Inflammatory macrophage treated with lipopolysaccharide for 1 hour (primary cell): ENCODE measurements at regions not wholly inside any gene's neighbourhood (a gene's known extent, or its start where the extent isn't known, plus 50 kb on each side); places are given as distances from the start of the nearest gene placed in this dataset.
"Not testable (repeated sequence)": the region's sequence is repeated elsewhere in the genome, so short reads cannot be mapped to it uniquely, and the experiment has no call there.

ENCODE experiments used
- DNase-seq, 2 donors: peaks; one replicate each; pipeline ENCODE4 v3.0.0-alpha.2; 2020 to 2022

DNA sequence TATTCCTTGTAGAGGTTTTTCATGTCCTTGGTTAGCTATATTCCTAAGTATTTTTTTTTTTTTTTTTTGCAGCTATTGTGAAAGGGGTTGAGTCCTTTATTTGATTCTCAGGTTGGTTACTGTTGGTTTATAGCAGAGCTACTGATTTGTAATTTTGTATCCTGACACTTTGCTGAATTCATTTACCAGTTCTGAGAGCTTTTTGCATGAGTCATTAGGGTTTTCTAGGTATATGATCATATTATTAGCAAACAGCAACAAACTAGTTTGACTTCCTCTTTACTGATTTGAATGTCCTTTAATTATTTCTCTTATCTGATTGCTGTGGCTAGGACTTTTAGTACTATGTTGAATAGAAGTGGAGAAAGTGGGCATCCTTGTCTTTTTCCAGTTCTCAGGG, 737.4 kb downstream of the ZNF385D start:
- no peak for DNase-seq

DNA sequence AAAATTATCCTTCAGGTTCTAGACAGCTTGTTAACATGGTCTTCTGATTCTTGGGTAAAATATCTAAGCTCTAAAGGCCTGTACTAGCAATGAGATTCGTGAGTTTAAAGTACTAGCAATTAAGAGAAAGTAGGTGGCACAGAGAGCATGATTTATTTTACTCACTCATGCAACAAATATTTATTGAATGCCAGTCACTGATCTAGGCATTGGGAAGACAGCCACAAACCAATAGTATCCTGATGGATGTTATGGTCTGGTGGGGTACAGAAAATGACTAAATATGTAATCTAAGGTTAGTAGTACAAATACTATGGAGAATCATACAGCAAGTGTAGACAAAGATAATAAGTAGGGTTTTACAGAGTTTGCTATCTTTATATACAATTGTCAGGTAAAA, 751.3 kb downstream of the ZNF385D start:
- no peak for DNase-seq

DNA sequence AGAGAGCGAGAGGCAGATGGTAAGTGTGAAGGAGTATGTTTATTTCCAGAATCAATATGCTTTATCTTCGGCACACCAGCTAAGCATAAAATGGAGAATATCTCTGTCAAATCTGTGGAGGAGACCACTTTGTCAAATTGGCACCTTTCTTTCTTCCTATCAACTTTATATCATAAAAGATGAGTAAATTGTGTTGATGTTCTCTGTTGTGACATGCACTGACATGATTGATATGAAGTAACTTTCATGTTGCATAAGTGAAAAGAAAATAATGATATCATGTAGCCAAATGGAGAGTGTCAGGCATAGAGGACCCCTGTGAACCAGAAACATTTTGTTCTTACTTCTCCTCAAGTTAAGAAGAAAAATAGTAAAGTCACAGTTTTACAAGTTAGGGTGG, 753.8 kb downstream of the ZNF385D start:
- no peak for DNase-seq

DNA sequence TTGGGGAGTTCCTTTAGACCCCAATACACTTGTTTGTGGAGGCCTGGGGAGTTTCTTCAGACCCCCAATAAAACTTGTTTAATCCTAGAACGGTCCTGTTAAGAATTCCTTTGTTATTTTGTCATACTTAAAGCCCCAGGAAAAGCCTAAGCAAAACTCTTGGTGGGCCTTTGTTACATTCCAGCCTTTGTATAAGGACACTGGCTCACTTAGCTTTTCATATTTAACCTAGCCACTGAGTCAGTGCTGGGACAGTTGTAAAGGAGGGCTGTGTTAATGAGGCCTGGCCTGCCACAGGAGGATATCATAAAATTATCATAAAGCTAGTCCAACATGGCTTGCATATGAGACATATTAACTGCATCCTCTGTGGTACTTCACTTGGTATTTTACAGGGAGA, 760.1 kb downstream of the ZNF385D start:
- DNase-seq: no peak

DNA sequence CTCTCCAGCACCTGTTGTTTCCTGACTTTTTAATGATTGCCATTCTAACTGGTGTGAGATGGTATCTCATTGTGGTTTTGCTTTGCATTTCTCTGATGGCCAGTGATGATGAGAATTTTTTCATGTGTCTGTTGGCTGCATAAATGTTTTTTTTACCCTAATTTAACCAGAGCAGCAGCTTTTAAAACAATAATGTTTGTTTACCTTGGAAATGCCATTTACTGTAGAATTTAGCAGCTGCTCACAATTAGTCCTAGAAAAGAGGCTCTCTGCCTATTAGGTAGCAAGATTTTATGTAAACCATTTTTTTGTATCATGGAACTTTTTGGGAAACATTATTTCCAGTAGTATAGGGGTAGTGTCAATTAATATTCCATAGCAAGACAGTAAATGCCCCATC, 761.4 kb downstream of the ZNF385D start:
- DNase-seq: not testable (repeated sequence)

DNA sequence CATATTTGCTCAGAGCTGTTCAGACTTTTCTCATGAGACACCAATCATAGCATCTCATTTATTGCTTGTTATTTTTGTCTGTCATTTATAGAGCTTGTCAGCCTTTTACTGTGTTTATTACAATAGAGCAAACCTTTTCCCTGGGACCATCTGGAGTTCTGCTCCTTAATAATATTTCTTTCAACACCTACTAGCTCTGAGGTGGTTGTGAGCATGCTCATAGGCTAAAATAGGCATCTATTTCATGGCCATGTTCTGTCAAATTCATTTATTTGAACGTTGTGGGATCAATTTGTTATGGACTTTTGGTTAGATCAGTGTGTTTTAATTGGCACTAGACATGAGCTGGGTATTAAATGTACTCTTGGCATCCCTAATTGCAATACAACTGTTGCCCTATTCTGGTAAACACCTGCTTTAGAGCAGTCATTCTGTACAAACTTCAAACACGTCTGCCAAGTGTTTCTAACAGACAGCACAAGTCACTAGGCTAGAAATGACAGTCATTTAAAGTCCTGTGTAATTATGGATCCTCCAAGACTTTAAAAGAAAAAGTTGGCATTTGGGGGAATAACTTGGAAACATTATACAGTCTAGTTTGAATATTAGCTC, 766.3 kb downstream of the ZNF385D start:
- DNase-seq: no peak

DNA sequence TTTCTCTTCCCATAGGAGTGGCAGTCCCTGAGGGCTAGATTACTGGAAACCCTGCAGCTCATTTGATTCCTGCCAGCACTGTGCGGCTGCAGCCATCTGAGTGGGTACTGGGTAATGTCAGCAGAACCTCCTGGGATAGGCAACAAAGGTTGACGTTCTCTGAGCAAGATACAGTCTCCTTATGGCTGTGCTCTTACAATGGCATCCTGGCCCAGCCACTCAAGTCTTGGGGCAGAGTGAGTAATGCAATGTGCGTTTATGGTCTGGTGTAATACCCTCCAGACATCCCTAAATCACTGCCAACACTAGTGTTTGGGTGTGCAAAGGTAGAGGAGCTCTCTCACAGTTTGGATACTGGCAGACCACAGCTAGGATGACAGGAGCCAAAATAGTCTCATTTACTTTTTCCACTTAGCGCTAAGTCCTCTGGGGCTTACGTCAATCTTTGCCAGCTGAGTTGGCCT, 775.8 kb downstream of the ZNF385D start:
- DNase-seq: no peak

DNA sequence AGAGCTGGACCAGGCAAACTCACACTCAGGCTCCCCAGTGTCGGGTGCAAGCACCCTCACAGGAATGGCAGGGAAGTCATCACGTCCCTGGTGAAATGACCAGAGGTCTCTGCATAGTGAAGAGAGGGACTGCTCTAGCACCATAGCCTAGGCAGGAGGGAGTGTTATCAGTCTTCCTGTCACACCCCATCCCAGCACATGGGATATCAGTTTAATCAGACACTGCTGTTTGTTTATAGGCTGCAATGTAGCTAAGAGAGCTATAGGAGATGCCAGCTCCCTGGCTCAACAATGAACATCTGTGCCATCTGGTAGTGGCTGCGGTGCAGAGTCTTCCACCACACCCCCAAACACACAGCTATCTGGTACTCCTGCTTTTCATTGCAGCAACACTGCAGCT, 776.6 kb downstream of the ZNF385D start:
- no peak for DNase-seq

DNA sequence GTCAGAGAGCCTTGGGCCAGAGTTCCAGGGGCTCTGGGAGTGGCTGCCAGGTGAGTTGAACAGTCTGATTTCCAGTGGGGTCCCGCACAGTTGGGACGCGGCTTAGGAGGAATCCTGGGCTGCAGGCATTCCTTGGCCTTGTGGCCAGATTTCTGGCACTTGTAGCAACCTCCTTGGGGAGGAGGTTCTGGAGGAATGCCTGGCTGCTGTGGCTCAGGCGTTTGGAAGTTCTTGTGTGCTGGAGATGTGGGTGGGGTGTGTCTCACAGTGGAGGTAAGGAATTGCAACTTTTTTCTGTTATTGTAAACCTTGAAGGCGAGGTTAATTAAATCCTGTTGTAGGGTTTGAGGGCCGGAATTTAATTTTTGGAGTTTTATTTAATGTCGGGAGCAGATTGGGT, 780.2 kb downstream of the ZNF385D start:
- DNase-seq: not testable (repeated sequence)

DNA sequence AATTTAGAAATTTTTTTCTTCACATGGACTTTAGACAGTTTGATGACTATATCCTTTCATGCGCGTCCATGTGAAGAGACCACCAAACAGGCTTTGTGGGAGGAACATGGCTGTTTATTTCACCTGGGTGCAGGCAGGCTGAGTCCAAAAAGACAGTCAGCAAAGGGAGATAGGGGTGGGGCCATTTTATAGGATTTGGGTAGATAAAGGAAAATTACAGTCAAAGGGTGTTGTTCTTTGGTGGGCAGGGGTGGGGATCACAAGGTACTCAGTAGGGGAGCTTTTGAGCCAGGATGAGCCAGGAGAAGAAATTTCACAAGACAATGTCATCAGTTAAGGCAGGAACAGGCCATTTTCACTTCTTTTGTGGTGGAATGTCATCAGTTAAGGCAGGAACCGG, 781.5 kb upstream of the SGO1 start:
- not testable (repeated sequence) for DNase-seq

DNA sequence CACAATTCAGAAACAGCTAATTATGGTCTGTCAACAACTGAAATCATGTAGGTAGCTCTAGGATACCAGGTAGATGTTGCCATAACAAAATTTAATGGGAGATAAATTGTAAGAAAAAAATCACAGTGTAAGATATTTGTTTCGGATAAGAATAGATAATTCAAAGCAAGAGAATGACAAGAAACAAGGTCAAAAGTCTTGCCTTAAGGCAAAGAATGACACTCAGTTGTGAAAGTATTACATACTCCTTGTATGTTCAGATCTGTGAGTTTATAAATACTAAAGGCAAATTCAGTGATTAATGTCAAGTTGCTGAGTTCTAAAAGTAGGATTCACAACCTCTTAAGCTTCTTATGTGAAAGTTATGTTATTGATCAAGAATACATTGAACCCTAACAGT, 772.2 kb upstream of the SGO1 start:
- DNase-seq: no peak

DNA sequence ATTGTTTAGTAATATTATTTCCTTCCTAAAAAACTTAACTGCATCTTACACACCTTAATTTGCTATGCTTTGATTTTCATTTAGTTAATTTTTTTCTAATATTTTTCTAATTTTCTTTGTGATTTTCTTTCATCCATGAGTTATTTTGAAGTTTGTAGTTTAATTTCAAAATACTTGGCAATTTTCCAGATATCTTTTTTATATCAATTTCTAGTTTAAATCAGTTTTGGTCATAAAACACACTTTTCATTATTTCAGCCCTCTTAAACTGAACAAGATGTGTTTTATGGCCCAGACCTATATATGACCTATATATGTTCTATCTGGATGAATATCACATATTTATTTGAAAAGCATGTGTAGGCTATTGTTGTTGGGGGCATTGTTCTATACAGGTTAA, 759.9 kb upstream of the SGO1 start:
- no peak for DNase-seq

DNA sequence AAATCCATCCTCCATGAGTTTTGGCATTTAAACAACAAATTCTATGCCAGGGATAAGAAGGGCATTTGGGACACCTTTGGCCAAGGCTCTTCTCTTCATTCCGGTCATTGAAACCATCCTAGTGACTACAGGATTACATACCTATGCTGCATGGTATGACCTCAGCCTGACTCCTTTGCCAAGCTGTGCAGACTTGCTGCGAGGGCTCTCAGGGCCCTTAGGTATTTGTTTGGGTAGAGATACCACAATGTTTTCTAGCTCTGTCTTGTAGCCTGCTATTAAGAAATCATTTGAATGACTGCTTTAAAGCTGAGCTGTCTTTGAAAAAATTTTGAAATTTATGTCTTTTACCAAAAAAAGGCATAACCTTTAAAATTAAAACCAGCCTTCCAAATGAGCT, 749.8 kb upstream of the SGO1 start:
- DNase-seq: no peak

DNA sequence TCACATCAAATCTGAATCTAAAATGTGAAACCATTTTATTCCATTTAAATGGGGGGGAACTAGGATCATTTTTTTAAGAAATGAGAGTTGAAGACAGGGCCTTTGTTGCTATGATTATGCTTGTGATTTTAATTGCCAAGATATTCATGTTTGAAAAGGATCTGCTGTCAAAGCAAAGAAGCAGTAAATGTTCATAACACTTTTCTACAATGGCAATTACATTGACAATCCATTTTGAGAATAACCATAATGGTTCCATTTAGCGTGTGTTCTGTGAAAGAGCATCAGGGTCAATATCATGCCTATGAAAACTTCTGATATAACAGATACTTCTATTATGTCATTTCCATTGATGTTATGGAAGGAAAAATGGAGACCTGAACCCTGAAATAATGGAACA, 745.8 kb upstream of the SGO1 start:
- no peak for DNase-seq

DNA sequence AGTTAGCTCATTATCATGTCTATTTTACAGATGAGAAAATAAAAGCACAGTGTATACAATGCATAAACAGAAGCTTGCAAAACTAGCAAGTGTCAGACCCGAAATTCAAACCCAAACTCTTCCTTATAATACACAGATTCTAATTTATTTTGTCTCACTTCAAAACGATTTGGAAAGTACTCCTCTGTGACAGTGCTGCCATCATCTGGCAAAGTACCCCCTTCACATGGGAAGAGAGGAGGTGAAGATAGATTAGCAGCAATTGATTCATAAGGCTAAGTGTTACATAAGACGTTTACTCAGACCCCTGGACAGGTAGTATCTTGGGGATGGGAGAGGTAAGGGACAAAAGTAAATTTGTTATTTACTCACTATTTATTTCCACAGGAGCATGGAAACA, 744.0 kb upstream of the SGO1 start:
- no peak for DNase-seq

DNA sequence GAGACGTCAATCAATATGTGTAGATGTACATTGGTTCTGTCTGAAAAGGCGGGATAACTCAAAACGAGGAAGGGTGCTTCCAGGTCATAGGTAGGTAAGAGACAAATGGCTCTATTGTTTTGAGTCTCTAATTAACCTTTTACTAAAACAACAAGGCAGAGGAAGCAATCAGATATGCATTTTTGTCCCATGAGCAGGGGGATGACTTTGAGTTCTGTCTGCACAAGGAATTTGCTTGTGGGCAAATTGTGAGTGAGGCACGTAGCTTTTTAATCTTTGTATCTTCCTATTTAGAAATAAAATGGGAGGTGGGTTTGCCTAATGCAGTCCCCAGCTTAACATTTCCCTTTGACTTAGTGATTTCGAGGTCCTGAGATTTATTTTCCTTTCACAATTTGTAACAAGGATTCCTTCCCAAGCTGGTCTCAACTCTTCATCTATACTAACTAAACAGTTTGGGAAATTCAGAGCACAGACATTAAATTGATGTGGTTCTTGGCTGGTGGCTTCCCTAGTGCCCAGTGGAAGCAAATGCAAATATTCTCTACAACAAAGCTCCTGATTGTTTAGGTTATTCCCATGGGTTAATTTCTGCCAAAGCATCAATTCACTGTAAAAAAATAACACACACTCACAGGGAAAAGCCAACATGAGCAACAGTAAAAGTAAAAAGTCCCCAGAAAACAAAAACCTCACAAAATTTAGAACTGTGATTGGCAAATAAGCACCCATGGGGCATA, 738.8 kb upstream of the SGO1 start:
- no peak for DNase-seq

DNA sequence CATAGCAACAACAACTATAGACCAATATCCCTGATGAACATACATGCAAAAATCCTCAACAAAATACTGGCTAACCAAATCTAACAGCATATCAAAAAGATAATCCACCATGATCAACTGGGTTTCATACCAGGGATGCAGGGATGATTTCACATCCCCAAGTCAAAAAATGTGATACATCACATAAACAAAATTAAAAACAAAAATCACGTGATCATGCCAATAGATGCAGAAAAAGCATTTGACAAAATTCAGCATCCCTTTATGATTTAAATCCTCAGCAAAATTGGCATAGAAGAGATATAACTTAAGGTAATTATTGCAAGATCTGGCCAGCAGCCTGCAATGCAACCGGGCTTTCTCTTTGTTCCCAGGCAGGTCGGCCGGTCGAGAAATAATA, 735.1 kb upstream of the SGO1 start:
- DNase-seq: not testable (repeated sequence)

DNA sequence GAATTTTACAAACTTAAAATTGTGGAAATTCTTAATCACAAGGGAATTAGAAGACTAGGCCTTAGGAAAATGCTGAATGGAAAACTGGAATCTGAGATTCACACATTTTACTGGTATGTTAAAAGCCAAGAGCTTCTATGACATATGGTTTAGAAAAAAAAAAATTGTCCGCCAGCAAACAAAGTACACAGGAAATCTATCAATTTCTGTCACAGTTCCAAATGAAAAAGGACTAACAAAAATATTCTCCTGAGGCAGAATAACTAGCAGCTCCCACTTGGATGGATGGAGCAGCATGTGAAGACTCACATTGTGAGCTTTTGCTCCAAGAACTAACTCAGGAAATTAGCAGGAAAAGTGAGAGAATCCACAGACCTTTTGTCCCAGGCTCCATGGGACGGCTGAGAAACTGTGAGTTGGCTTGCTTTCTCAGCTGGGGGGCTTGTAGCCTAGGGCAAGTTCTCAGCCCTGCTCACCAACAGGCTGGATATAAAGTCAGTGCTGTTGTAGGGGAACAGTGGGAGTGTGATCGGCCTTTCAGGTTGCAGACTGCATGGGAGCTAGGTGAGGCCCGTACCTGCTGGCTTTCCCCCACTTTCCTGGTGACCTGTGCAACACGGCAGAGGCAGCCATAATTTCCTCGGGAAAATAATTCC, 731.1 kb upstream of the SGO1 start:
- DNase-seq: no peak

DNA sequence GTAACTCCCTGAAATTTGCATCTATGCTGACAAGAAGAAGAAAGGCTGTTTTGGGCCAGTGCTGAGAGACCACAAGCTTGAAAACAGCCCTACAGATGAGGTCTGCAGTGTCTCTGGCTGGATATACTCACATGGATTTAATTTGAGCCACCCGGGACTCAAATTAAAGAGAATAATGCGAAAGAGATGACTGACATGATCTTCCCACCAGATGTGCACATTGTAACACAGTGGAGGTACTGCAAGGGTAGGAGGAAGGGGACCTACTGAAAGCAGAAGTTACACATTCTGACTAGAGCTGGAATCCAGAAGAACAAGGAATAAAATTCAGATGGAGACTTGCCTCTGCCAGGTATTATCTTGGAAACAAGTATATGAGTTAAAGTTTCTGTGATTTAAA, 728.3 kb upstream of the SGO1 start:
- DNase-seq: no peak

DNA sequence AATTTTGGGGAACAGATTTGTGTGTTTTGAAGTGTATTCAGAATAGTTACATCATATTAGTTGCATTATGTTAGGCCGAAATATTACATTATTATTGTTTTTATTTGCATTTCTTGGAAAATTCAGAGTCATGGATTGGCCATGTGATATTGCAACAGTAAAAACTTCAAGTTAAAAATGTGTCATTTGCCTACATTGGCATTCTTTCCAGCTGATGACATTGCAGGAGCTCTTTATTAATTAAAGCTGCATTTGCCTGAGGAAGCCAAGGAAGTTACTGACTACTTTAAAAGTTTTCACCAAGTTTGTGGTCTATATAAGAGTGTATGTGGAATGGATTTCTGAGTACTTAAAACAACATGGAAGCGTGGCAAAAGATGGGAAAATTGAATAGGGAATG, 726.4 kb upstream of the SGO1 start:
- DNase-seq: no peak

DNA sequence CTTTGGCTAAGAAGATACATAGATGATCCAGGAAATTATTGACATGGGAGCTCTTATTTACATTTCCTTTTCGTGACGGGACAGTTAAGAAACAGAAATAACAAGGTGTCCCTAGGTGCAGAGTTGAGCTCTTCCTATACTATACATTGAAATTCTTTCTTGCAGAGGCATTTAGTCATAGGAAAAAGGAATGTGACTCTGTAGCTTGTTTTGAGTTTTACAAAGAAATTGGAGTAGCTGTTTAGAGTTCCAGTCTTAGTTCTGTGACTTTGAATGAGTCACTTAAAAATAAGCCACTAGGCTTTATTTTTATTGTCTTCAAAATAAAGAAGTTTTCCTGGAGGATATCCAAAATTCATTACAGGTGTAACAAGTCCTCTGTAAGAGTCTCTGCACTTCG, 723.5 kb upstream of the SGO1 start:
- DNase-seq: no peak

DNA sequence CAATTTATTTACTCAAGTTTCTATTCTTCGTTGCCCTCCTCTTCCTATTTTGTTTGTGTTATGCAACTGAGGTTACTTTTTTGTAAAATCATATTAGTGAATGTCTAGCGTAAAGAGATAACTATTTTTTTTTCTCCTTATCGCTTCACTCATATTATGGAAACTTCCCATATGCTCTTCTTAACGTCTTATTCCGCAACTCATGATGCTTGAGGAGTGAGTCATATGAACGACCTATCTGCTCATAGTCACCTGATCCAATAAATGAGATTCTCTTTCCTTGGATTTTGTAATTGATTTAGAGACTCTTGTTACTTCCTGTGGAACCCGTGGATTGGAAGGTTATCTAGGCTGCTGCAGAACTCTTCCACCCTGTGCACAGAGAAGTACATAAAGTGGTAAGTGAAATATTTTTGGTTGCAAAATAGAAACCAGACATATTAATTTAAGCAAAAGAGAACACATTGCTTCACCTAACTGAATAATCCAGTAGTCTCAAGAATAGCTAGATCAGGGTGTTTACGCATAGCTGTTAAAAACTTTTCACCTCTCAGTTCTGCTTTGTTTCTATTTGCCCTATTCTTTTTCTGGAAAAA, 719.3 kb upstream of the SGO1 start:
- no peak for DNase-seq

DNA sequence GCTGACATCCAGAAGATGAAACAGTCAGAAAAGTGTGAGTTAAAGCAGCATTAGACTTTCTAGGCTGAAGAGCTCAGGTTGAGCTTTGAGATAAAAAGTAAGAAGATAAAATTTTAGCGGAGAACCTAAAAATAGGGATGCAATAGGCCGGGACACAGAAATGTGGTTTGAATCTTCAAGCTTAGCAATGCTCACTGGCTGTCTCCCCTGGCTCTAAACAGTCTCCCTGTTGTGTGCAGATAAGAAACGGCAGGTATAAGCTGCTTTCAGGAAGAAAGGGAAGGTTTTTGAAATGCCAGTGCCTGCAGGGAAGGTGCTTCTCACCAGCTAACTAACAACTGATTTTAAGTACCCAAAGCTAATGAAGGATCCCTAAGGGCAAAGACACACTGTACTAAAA, 718.7 kb upstream of the SGO1 start:
- no peak for DNase-seq

DNA sequence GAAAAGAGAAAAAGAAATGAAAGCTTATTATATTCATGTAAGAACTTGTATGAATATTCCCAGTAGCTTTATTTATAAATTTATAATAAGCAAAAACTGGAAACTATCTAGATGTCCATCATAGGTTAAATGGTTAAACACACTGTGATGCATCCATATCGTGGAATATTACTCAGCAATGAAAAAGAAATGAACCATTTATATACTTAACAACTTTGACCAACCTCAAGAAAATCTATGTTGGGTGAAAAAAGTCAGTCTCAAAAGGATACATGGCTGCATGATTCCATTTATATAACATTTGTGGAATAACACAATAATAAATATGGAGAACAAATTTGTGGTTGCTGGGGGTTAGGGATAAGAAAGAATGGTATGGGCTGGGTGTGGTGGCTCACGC, 713.0 kb upstream of the SGO1 start:
- DNase-seq: no peak
